Erythroblast (primary cell): ENCODE measurements at regions not wholly inside any gene's neighbourhood (a gene's known extent, or its start where the extent isn't known, plus 50 kb on each side); places are given as distances from the start of the nearest gene placed in this dataset.

Experiments
- GATA1 ChIP-seq: IDR thresholded peaks from 2 replicates; pipeline ENCODE4 v1.6.1; 2011; ENCODE audit warnings: low read depth, mild to moderate bottlenecking, control low read depth, low read length, moderate library complexity
- POLR2A ChIP-seq: IDR thresholded peaks from 2 replicates; pipeline ENCODE4 v1.6.1; 2011; ENCODE audit warnings: mild to moderate bottlenecking, low read length

GRCh38 chr11:42239188-42239587 lies 779.7 kb upstream of the LRRC4C start:
- TF ChIP-seq POLR2A (no peak), GATA1 (no peak)
